ENCODE measurements at regions not wholly inside any gene's neighbourhood (a gene's known extent, or its start where the extent isn't known, plus 50 kb on each side); places are given as distances from the start of the nearest gene placed in this dataset.
"Not testable (repeated sequence)": the region's sequence is repeated elsewhere in the genome, so short reads cannot be mapped to it uniquely, and the experiment has no call there.

DNA sequence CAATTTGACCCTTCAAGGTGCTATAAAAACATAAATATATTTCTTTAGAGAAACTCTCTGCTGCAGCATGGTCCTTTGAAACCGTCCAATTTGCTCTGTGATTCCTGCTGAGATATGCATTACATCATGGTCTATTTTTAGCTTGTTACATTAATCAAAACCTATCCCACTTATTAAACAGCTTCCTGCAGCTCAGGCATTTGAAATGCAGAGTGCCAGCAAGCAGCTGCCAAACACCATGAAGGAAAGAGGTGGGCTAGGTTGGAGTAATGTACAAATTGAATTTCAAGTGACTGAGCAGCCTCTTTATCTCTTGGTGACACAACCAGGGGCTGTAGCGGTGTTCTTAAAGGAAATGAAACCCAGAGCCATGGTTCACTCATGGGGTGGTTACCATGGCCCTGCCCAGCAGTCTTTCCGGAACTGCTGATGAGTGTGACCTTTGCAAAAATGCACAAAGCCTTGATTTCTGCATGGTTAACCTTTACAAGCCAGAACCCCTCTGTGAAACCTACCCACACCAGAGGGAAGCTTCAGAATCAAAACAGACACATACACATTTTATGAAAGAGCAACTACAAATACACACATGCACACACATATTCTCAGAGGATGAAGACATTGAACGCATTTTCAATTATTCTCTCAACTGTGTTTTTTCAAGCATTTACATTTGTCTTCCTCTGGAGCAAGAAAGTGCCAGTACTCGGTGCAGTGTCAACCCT is 155.8 kb upstream of the ZNF608 start:
- DNase-seq, result no peak

DNA sequence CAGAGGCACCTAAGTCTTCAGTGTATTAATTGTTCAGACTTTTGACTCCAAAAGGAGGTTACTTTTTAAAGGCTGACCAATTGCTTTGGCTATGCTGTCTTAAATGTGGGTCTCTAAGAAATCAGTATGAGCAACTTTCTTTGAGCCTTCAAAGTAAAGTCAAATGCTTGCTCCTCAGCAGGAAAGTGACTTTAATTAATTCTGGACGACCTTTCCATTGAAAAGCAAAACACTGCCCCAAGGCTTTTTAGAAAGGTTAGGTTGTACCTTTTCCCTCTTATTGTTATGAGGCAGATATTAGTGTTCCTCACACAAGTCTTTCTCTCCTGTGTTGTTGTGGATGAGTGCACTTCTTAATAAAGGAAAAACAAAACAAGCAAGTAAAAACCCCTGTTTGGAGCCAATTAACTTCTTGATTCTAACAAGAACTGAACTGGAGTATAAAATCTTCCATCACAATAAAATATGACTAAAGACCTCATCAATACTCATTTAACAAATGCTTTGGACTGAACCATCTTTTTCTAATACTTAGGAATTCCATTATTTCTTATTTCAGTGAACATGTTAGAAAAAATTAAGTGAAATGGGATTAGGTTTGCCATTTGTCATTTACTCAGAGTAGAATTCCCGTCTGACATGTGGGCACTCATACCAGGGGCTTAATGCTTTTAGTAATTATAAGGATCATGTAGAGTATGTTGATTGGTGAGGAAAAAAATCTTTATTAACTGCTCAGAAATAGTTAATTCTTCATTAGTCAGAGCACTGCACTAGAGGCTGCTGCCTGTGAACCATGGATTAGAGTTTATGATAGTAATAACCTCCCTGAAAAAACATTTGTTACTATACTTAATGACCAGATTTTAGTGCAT is 159.1 kb upstream of the ZNF608 start:
- no peak for DNase-seq

DNA sequence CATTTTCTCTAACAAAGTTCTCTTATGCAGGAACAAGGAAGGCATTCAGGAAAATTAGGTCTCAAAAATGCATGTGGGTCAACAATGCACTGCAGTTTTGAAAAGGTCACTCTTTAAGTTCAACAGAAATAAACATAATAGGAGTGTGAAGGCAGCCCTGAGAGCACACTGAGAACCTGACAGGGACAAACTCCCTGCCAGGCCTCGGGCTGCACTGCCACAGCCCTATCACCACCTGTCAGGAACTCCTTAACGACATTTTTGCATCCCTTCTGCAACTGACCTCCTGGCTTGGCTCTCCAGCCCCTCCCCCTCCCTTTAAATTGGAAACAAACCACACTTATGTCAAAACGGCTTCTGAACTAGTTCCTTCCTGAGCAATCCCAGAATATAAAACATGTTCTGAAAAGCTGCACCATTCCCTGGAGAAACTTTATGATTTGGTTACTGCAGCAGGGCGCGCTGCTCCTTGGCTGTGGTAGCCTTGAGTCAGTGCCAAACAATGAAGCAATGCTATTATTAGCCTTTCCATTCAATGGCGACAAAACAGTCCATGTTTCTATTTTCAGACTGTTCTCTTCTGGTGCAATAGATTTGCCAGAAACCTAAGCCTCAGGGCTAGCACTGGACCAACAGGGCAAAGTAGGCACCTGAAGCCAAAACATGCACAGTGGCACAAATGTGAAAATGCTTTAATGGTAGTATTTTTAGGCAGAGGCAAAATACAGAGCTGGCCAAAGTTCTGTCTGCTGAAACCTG is 160.1 kb upstream of the ZNF608 start:
- DNase-seq, result peak; percentile 35

DNA sequence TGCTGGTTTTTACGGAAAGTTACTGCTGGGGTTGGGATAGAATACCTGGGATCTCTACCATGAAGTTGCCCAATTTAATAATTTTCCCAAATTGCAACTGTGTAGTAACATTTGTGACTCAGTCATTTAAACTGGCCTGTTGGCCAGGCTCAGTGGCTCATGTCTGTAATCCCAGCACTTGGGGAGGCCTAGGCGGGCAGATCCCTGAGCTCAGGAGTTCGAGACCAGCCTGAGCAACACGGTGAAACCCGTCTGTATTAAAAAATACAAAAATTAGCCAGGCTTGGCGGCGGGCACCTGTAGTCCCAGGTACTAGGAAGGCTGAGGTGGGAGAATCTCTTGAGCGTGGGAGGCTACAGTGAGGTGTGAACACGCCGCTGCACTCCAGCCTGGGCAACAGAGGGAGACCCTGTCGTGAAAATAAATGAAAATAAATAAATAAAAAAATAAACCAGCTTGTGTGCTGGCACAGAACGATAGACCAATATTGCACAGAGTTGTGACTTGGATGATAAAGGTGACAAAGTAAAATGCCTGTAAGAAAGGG is 160.7 kb upstream of the ZNF608 start:
- DNase-seq, result no peak

DNA sequence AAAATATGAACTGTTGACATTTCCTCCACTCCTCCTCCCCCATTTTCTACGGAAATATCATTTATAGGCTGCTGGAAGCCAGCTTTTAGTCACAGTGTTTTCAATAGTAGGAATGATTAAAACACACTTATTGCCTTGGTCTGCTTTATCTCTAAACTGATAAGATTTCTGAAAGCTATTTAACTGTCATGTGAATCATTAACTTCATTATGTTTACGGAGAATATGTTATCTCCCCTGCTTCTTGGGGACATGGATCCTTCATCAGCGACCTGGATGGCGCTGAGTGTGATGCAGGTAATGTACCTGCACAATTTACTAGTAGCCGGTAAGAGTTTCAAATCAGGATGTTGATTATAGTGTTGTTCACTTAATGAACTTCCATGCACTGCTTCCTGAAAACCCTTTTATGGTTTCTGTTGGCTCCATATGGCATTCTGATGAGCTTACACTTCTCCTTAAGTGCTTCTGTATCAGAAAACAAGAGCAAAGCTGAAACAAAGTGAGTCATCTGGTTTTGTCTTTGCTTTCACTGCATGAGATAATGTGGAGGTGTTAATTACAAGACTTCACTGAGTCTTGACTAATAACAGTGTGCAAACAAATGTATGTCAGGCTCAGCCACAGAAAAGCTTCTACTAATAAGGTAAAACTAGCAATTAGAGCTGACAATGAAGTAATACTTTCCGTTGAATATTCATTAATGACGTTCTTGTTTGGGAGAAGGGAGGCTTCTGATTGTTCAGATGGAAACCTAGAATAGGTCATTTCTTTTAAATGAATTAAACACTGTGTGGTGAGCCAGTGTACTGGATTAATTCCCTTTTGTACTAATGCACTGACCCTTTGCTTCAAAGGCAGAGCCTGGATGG is 162.4 kb upstream of the ZNF608 start:
- DNase-seq, result no peak

DNA sequence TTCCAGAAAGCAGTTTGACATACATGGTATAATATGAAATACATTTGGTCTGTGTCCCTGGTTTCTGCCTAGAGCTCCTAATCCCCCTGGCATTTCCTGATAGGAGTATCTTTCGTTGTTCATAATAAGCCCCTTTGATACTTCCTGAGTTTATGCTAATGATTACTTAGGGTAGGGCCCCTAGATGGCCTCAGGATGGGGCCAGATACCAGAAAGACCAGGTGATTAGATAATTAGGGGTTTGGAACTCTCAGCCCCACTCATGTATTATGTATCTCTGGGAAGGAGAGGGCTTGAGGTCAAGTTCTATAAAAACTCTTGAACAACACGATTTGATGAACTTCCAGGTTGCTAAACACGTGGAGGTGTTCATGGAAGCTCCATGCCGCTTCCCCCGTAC is 163.3 kb upstream of the ZNF608 start:
- DNase-seq, result no peak

DNA sequence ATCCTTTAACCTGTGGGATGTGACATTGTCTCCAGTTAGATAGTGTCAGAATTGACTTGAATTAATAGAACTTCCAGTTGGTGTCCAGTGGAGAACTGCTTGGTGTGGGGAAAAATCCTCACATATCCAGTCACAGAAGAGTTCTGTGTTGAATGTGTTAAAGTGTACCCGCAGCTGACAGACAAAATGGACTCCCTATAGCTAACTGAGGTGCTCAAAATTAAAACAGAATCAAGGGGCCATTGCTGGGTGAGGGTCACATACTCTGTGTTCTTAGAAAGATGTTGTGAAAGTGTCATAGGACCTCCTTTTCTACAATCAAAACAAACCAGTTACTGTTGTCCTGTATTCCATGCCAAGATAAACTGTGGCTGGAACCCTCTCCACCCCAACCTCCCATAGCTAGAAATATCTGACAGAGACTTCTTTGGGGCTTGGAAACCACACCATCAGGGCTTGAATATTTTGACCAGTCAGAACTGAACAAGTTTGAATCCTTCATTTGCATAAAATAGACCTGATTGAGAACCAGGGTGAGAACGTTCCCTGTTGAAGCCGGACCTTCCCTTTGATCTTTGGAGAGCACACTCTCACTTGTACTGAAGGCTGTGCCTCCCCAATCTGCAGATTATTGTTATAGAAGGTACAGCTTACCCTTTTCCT is 164.0 kb upstream of the ZNF608 start:
- DNase-seq, result no peak

DNA sequence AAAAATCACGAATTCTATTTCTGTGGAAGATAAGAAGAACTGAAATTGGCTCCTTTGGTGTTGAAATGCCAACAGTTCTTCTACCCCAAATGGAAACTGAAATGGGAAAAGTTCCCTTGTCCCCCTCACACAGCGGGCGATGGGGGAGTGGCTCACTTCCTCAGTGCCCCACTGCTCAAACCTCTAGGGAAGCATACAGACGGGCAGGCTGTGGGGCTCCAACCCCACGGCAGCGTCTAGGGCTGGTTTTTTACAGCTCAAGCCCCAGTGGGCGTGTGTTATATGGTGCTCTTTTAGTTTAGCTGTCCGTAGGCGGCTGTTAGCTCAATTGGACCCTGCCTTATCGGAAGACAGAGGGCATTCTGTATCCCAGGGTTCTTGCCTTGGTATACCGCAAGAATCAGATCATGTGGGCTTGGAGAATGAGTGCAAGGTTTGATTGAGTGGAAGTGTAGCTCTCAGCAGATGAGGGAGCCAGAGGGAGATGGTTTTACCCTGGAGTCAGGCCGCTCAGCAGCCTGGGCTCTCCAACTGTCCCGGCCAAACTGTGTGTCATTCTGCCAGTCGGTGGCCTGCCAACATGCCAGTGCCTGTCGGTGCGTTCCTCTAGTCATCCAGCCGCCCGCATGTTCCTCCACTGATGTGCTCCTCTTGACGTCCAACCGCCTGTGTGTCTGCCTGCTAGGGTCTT is 166.3 kb upstream of the ZNF608 start:
- no peak for DNase-seq

DNA sequence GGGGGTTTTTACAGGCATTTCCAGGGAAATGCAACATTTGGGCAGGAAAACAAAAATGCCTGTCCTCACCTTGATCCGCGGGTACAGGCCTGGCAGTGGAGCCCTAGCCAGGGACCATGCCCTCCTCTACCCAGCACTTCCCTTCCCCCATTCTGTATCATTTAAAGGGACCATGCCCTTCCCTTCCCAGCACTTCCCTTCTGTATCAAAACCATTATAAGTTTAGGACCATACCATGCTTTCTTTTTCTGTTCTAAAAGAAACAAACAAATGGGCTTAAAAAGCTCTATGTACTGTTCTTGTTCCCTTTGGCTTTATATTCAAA is 166.9 kb upstream of the ZNF608 start:
- no peak for DNase-seq

DNA sequence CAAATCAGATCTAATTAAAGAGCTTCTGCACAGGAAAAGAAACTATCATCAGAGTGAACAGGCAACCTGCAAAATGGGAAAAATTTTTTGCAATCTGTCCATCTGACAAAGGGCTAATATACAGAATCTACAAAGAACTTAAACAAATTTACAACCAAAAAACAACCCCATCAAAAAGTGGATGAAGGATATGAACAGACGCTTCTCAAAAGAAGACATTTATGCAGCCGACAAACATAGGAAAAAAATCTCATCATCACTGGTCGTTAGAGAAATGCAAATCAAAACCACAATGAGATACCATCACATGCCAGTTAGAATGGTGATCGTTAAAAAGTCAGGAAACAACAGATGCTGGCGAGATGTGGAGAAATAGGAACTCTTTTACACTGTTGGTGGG is 169.9 kb upstream of the ZNF608 start:
- not testable (repeated sequence) for DNase-seq

DNA sequence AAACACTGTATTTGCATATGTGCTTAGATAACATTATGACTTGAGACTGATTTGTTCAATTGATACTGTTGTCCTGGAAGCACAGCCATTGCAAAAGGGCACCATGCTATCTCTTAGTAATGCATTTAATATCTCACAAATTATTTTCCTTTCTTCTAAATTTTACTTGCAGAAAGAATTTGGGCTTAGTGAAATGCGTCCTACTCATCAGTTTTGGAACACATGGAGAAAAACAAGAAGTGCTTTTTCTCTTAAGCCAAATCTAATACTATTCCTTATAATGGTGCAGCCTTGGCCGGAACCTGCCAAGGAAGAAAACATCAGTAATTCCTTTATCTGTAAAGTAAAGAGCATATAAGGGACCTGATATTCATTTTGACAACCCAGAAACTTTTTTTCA is 172.2 kb upstream of the ZNF608 start:
- no peak for DNase-seq

DNA sequence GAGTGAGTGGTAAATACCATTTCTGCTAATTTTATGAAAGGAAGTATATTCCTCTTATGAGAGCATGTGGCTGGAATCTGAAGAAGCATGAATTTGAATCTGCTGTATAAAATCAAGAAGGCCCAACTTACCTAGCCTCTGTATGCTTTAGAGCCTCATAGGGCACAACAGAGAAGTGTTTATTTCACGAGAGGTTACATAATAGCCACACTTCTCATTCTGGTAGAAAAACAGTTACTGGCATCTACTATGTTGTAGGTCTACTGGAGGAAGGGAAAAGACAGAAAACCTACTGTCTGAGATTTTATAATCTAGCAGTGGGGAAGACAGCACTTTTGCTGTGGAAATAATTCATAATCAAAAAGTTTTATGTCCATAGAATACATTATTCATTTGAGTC is 172.6 kb upstream of the ZNF608 start:
- no peak for DNase-seq

DNA sequence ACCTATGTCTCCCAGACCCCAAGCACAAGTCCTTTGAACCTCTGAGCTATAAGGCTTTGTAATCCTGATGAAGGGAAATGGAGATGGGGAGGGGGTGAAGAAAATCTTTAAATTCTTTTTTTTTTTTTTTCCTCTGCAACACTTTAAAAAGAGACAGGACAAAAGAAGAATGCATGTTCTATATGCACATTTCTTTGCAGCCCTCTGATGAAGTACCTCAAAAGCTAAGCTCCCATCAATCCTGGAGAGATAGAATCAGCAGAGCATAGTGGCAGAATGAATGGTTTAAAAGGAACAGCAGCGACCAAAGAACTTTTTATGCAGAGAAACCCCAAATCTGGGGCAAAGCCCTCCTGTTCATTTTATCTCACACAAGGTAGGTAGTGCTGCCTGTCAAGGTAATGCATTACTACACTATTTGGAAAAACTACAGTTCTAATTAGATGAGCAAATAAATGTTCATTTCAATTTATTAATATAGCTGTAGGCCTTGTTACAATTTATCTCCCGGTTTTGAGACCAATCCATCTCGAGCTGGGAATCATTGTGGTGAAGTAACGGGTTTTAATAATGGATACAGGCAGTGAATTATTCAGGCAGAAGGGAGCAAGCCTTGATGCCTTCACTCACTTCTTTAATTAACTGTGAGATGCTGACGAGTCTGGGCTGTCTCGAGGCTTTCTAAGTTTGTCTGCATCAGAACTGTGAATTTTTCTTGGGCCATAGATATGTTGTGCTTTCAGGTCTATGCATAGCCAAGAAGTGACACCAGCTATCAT is 173.5 kb upstream of the ZNF608 start:
- no peak for DNase-seq

DNA sequence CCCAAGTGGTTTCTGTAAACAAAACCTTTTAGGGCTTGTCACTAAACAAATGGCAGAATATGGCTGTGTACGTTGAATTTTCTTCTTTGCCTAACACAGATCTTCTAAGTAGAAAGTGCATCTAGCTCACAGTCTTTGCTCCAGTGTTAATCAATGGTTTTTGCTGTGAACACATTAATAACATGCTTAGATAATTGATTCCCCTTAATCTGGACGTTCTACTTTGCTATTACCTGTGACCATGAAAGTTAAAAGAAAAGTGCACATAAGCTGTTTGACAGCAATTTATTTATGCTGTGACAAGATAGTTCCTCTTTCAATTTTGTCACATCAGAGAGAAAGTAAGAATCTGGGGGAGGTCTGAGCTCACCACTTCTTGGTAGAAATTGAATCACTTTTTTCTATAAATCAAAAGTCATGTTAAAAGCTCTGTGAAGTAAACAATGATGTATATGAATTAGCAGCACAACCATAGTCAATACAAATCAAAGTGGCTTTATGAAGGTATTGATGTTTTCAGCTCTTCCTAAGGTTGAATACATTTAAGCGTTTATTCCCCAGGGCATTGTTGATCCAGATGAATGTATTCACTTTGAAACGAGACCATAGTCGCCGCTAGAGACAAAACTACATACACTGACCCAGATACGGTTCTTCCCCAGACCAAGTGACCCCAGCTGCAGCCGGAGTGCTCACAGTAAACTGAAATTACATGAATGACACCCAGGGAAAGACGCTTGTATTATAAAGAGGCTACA is 174.6 kb upstream of the ZNF608 start:
- no peak for DNase-seq

DNA sequence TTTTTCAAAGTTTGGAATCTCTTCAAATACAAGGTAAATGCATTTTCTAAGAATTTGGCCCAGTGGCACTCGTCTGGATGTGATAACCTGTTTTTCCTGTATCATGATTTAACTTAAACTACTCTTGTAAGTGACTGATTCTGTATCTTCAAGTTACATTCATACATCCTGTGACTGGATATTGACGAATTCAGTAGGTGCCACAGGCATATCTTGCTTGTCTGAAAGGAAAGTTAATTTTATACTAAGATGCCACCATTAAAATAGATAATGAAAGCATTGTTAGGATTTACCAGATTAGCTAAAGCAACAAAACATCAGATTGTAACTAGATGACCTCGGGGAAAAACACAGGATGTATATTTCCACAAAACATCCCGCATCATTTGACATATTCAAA is 175.3 kb upstream of the ZNF608 start:
- DNase-seq, result no peak

DNA sequence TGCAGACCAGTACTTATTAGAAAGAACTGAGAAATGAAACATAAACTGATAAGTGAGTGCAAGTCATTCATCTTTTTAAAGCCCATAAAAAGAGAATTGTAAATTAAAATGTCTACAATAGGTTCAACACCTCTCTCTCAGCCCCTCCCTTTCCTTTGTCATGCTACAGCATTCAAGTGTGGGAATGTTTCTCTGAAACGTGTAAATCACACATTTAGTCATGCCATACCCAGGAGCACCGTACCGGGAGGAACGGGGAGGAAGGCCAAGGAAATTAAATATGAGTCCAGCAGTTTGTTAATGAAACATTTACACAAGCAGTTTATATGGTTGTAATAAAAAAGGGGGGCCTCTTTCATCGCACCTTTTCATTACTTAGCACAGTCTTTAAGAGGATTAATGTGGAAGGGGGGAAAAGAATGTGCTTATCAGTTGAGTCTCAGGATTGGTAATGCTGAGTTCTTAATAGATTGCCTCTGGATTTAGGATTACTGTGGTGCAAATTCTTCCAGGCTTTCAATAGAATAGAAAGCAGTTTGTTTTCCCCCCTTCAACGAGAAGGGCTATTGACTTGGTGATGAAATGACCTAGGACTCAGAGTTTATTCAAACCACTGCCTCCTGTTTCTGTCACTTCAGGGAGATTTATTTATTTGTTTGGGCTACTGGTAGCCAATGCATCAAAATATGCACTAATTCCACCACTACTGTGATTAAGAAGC is 176.0 kb upstream of the ZNF608 start:
- no peak for DNase-seq

DNA sequence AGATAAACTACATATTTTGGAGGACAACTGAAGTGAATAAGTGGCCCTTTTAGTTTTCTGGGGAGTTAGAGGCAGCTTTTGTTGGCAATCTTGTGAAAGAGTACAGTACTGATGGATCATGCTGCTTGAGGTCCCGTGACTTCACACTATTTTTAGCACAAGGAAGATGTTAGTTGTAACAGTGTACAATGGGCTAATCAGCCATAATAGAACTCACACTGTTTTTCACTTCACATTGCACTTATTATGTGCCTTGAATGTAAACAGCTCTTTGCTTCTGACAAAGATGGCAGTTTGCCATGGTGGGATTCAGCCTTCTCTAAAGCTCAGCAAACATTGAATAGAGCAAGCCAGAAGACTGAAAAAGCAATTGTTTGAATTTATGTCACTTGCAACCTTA is 176.7 kb upstream of the ZNF608 start:
- DNase-seq, result peak; percentile 49

DNA sequence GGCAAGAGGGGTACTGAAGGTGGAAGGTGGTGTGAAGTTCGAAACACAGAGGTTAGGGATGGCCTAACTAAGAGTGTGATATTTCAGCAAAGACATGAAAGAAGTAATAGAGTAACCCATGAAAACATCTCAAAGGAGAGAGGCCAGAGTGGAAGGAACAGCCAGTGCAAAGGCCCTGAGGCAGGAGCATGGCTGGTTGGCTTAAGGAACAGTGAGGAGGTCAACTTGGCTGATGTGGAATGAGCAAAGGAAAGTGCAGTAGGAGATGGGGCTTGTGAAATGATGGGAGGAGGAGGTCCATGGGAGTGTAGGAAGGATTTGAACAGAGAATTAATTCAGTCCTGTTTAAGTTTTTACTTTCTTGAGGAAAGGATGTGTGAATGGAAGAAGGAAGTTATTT is 178.3 kb upstream of the ZNF608 start:
- DNase-seq, result no peak

DNA sequence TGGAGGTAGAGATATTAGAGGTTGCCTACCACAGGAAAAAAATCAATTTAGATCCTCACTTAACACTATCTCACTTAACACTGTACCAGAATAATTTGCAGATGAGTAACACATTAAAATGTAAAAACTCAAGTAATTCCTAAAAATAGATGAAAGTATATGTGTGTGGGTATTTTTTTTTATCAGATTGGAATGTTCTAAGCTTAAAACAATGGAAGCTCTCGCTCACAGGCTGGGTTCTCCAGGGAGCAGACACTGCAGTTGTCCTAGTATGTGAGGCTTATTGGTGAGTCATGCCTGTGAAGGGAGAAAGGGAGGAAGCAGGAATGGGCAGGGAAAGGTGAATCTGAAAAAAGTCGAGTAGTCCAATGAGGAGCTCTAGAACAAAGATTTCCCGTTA is 181.3 kb upstream of the ZNF608 start:
- DNase-seq, result no peak
